Type B pancreatic cell (in vitro differentiated cells): ENCODE measurements at regions not wholly inside any gene's neighbourhood (a gene's known extent, or its start where the extent isn't known, plus 50 kb on each side); places are given as distances from the start of the nearest gene placed in this dataset.

Experiments used
- DNase-seq: peaks from one replicate; pipeline ENCODE4 v3.0.0; 2021; ENCODE audit warnings: mixed read lengths; ENCODE audit not compliant: unreplicated experiment; ENCODE audit errors: extremely low spot score
- H3K27ac Mint-ChIP-seq: 2 replicates; pipeline ENCODE4 v1.8.0; 2021; ENCODE audit warnings: mild to moderate bottlenecking, mixed read lengths
- H3K27me3 Mint-ChIP-seq: 2 replicates; pipeline ENCODE4 v1.8.0; 2021; ENCODE audit warnings: mixed read lengths
- H3K36me3 Mint-ChIP-seq: 2 replicates; pipeline ENCODE4 v1.8.0; 2021; ENCODE audit warnings: mixed read lengths
- H3K4me1 Mint-ChIP-seq: one replicate; pipeline ENCODE4 v1.8.0; 2021; ENCODE audit warnings: mixed read lengths; ENCODE audit not compliant: unreplicated experiment
- H3K4me3 Mint-ChIP-seq: 2 replicates; pipeline ENCODE4 v1.8.0; 2021; ENCODE audit warnings: mild to moderate bottlenecking, mixed read lengths
- H3K9me3 Mint-ChIP-seq: 2 replicates; pipeline ENCODE4 v1.8.0; 2021; ENCODE audit warnings: mixed read lengths
- CTCF ChIP-seq: fragments of 200-600 bp; sonication (generic); conservative IDR thresholded peaks from 2 replicates; pipeline ENCODE4 v1.5.0; 2021; ENCODE audit warnings: antibody characterized with exemption, mild to moderate bottlenecking

- H3K27me3 Mint-ChIP-seq, result no peaks in the 10 kb centered on the region
- no peak overlapping the region for H3K4me3 Mint-ChIP-seq
- TF ChIP-seq CTCF, result no peak
- H3K9me3 Mint-ChIP-seq, result no peaks in the 10 kb centered on the region
- no peaks in the 10 kb centered on the region for H3K36me3 Mint-ChIP-seq
- DNase-seq, result no peak
- H3K27ac Mint-ChIP-seq, result no peak overlapping the region
- no peaks in the 10 kb centered on the region for H3K4me1 Mint-ChIP-seq
Measured at GRCh38 chr3:187518207-187518606, 150.0 kb downstream of the RTP4 start.

GRCh38 chr3:187516446-187517185 lies 148.4 kb downstream of the RTP4 start:
- no peaks in the 10 kb centered on the region for H3K4me1 Mint-ChIP-seq
- no peaks in the 10 kb centered on the region for H3K27me3 Mint-ChIP-seq
- H3K9me3 Mint-ChIP-seq, result no peaks in the 10 kb centered on the region
- no peak overlapping the region for H3K27ac Mint-ChIP-seq
- no peaks in the 10 kb centered on the region for H3K36me3 Mint-ChIP-seq
- DNase-seq, result no peak
- no peak for TF ChIP-seq CTCF
- H3K4me3 Mint-ChIP-seq, result no peak overlapping the region

GRCh38 chr3:187507905-187508304 lies 139.7 kb downstream of the RTP4 start:
- DNase-seq, result no peak
- H3K4me3 Mint-ChIP-seq, result no peak overlapping the region
- H3K27me3 Mint-ChIP-seq, result no peaks in the 10 kb centered on the region
- H3K4me1 Mint-ChIP-seq, result peaks cover 8% of the 10 kb centered on the region
- no peaks in the 10 kb centered on the region for H3K9me3 Mint-ChIP-seq
- no peak for TF ChIP-seq CTCF
- H3K36me3 Mint-ChIP-seq, result no peaks in the 10 kb centered on the region
- H3K27ac Mint-ChIP-seq, result no peak overlapping the region

- H3K27me3 Mint-ChIP-seq, result no peaks in the 10 kb centered on the region
Measured at GRCh38 chr3:187507266-187507665, 139.1 kb downstream of the RTP4 start.

GRCh38 chr3:187504435-187504834 lies 136.2 kb downstream of the RTP4 start:
- Mint-ChIP-seq H3K36me3 (no peaks in the 10 kb centered on the region), H3K27me3 (no peaks in the 10 kb centered on the region), H3K4me1 (peaks cover 16% of the 10 kb centered on the region), H3K4me3 (no peak overlapping the region), H3K27ac (no peak overlapping the region), H3K9me3 (no peaks in the 10 kb centered on the region)
- no peak for TF ChIP-seq CTCF
- no peak for DNase-seq

More at GRCh38 chr3:187507266-187507665, 139.1 kb downstream of the RTP4 start:
- Mint-ChIP-seq H3K4me3 (peak overlapping the region; percentile 24), H3K4me1 (peaks cover 8% of the 10 kb centered on the region), H3K27ac (no peak overlapping the region), H3K36me3 (no peaks in the 10 kb centered on the region), H3K9me3 (no peaks in the 10 kb centered on the region)
- TF ChIP-seq CTCF, result no peak
- no peak for DNase-seq
